Suprapubic skin (tissue), 4 donors: ENCODE measurements at regions not wholly inside any gene's neighbourhood (a gene's known extent, or its start where the extent isn't known, plus 50 kb on each side); places are given as distances from the start of the nearest gene placed in this dataset.

Experiments
- DNase-seq, 2 donors: peaks; one replicate each; pipeline ENCODE4 v3.0.0-alpha.2; 2019; ENCODE audit warnings: low spot score in 2 of 2
- H3K27ac ChIP-seq: fragments of 200-600 bp; sonication (generic); one replicate; pipeline ENCODE4 v1.5.1; 2019
- H3K27me3 ChIP-seq: fragments of 200-600 bp; sonication (generic); one replicate; pipeline ENCODE4 v1.5.1; 2019
- H3K36me3 ChIP-seq: fragments of 200-600 bp; sonication (generic); one replicate; pipeline ENCODE4 v1.5.1; 2019
- H3K4me1 ChIP-seq: fragments of 200-600 bp; sonication (generic); one replicate; pipeline ENCODE4 v1.5.1; 2019
- H3K4me3 ChIP-seq: fragments of 200-600 bp; sonication (generic); one replicate; pipeline ENCODE4 v1.5.1; 2019; ENCODE audit warnings: mild to moderate bottlenecking
- H3K9me3 ChIP-seq: fragments of 200-600 bp; sonication (generic); one replicate; pipeline ENCODE4 v1.5.1; 2019
- EP300 ChIP-seq: sonication (generic); formaldehyde crosslinking; IDR thresholded peaks from one replicate; pipeline ENCODE4 v1.6.1; 2017; ENCODE audit warnings: antibody characterized with exemption
- POLR2A ChIP-seq, 2 donors: fragments of 450-650 bp; IDR thresholded peaks; one replicate each; pipeline ENCODE4 v1.6.1; 2017; ENCODE audit warnings: antibody characterized with exemption in 2 of 2, mild to moderate bottlenecking in 2 of 2, moderate library complexity in 2 of 2
- POLR2AphosphoS5 ChIP-seq, 3 donors: sonication (generic); formaldehyde crosslinking; IDR thresholded peaks; one replicate each; pipeline ENCODE4 v1.6.1; 2017; ENCODE audit warnings: antibody characterized with exemption in 3 of 3
- WGBS: methylation state at CpG from one replicate; pipeline ENCODE4 v1.1.5; 2018; 5-methylcytosine and 5-hydroxymethylcytosine counted together
- TF ChIP-seq, protein P1 (sequence below), 2 donors: fragments of 200-600 bp in 1 of 2; fragments of 450-650 bp in 1 of 2; sonication (generic) in 1 of 2; IDR thresholded peaks; one replicate each; pipeline ENCODE4 v1.5.1; 2016 to 2019; ENCODE audit warnings: antibody characterized with exemption in 2 of 2, mild to moderate bottlenecking in 1 of 2, moderate library complexity in 1 of 2

DNA sequence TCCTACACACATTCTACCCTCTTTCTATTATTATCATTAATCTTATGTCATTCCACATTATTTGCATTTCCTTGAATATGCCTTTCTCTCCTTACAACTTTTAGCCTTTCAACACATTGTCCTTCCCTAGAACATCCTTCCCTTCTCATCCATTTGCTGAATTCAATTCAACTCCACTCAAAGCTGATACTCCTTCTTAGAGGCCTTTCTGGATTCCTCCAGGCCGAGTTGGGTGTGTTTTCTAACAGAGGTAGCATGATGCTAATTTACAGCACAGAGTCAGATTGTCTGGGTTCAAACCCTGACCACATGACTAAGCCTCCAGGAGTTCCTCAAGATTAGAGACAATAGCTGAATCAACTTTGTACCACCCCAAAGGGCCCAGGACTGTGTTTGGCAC is 63.4 kb upstream of the IL12A start:
- H3K4me1 ChIP-seq: no peaks in the 10 kb centered on the region
- WGBS: 79% methylated on average over 1 of the region's 1 CpG
- no peak for DNase-seq
- TF ChIP-seq POLR2AphosphoS5 (IDR thresholded peaks at IDR 0.05) (no peak), EP300 (no peak), POLR2A (IDR thresholded peaks at IDR 0.05) (no peak)
- TF ChIP-seq, protein P1, sequence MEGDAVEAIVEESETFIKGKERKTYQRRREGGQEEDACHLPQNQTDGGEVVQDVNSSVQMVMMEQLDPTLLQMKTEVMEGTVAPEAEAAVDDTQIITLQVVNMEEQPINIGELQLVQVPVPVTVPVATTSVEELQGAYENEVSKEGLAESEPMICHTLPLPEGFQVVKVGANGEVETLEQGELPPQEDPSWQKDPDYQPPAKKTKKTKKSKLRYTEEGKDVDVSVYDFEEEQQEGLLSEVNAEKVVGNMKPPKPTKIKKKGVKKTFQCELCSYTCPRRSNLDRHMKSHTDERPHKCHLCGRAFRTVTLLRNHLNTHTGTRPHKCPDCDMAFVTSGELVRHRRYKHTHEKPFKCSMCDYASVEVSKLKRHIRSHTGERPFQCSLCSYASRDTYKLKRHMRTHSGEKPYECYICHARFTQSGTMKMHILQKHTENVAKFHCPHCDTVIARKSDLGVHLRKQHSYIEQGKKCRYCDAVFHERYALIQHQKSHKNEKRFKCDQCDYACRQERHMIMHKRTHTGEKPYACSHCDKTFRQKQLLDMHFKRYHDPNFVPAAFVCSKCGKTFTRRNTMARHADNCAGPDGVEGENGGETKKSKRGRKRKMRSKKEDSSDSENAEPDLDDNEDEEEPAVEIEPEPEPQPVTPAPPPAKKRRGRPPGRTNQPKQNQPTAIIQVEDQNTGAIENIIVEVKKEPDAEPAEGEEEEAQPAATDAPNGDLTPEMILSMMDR (IDR thresholded peaks at IDR 0.05): no peak
- no peaks in the 10 kb centered on the region for H3K36me3 ChIP-seq
- no peaks in the 10 kb centered on the region for H3K27me3 ChIP-seq
- no peak overlapping the region for H3K4me3 ChIP-seq
- no peaks in the 10 kb centered on the region for H3K9me3 ChIP-seq
- no peak overlapping the region for H3K27ac ChIP-seq

- no peak overlapping the region for H3K27ac ChIP-seq
- H3K9me3 ChIP-seq: no peaks in the 10 kb centered on the region
- 90% methylated on average over 5 of the region's 5 CpGs for WGBS
- H3K4me3 ChIP-seq: no peak overlapping the region
- TF ChIP-seq EP300: no peak
- TF ChIP-seq, protein P1 (IDR thresholded peaks at IDR 0.05): no peak
- no peak for TF ChIP-seq POLR2AphosphoS5 (IDR thresholded peaks at IDR 0.05)
- TF ChIP-seq POLR2A (IDR thresholded peaks at IDR 0.05): no peak
- H3K27me3 ChIP-seq: no peaks in the 10 kb centered on the region
- DNase-seq: no peak
- no peaks in the 10 kb centered on the region for H3K36me3 ChIP-seq
- no peaks in the 10 kb centered on the region for H3K4me1 ChIP-seq
Measured at GRCh38 chr3:159926573-159926972, 62.1 kb upstream of the IL12A start.

GRCh38 chr3:159928071-159928491 is 60.6 kb upstream of the IL12A start:
- TF ChIP-seq POLR2AphosphoS5 (IDR thresholded peaks at IDR 0.05) (no peak), EP300 (no peak), POLR2A (IDR thresholded peaks at IDR 0.05) (no peak)
- TF ChIP-seq, protein P1 (IDR thresholded peaks at IDR 0.05): no peak
- H3K4me3 ChIP-seq: no peak overlapping the region
- no peak for DNase-seq
- no peaks in the 10 kb centered on the region for H3K36me3 ChIP-seq
- no peaks in the 10 kb centered on the region for H3K27me3 ChIP-seq
- 37% methylated on average over 2 of the region's 2 CpGs for WGBS
- H3K9me3 ChIP-seq: no peaks in the 10 kb centered on the region
- H3K27ac ChIP-seq: no peak overlapping the region
- no peaks in the 10 kb centered on the region for H3K4me1 ChIP-seq

DNA sequence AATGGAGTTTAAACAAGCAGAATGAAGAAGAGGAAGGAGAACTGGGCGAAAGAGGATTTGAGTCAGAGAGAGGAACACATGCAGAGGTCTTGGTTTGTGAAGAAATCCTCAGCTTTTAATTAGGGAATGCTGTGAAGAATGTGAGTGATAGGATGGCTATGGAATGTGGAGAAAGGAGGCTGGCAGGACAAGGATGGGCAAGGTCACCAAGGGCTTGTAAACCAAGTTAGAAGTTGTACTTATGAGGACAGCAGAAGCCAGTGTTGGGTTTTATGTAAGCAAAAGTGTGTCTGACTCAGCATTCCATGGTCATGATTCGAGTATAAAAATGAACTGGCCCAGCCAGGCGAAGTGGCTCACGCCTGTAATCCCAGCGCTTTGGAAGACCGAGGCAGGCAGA is 60.0 kb upstream of the IL12A start:
- H3K4me1 ChIP-seq: no peaks in the 10 kb centered on the region
- H3K27ac ChIP-seq: no peak overlapping the region
- H3K4me3 ChIP-seq: no peak overlapping the region
- no peak for DNase-seq
- 77% methylated on average over 6 of the region's 6 CpGs for WGBS
- H3K9me3 ChIP-seq: no peaks in the 10 kb centered on the region
- TF ChIP-seq EP300 (no peak), POLR2A (IDR thresholded peaks at IDR 0.05) (no peak), POLR2AphosphoS5 (IDR thresholded peaks at IDR 0.05) (no peak)
- TF ChIP-seq, protein P1 (IDR thresholded peaks at IDR 0.05): no peak
- no peaks in the 10 kb centered on the region for H3K27me3 ChIP-seq
- H3K36me3 ChIP-seq: no peaks in the 10 kb centered on the region

GRCh38 chr3:159929171-159930141 is 59.2 kb upstream of the IL12A start:
- H3K27me3 ChIP-seq: no peaks in the 10 kb centered on the region
- DNase-seq: no peak
- no peak for TF ChIP-seq POLR2AphosphoS5 (IDR thresholded peaks at IDR 0.05)
- TF ChIP-seq, protein P1 (IDR thresholded peaks at IDR 0.05): no peak
- TF ChIP-seq POLR2A (IDR thresholded peaks at IDR 0.05): no peak
- no peak for TF ChIP-seq EP300
- 81% methylated on average over 11 of the region's 11 CpGs for WGBS
- no peaks in the 10 kb centered on the region for H3K4me1 ChIP-seq
- no peaks in the 10 kb centered on the region for H3K36me3 ChIP-seq
- H3K9me3 ChIP-seq: no peaks in the 10 kb centered on the region
- no peak overlapping the region for H3K4me3 ChIP-seq
- no peak overlapping the region for H3K27ac ChIP-seq
